HTR-8/SVneo (cell line): ENCODE measurements at regions not wholly inside any gene's neighbourhood (a gene's known extent, or its start where the extent isn't known, plus 50 kb on each side); places are given as distances from the start of the nearest gene placed in this dataset.
"Not testable (repeated sequence)": the region's sequence is repeated elsewhere in the genome, so short reads cannot be mapped to it uniquely, and the experiment has no call there.

ENCODE experiments used
- DNase-seq: peaks from one replicate; pipeline ENCODE4 v3.0.0; 2011; ENCODE audit warnings: low spot score, mixed read lengths; ENCODE audit not compliant: insufficient read length
- FAIRE-seq: peaks from 2 replicates; lab custom pipeline; 2011; peaks lifted over from hg19 to GRCh38; lab: Jason Lieb, UNC

- no peak for FAIRE-seq
- DNase-seq: no peak
Observed at GRCh38 chr1:60274422-60275290, 201.1 kb upstream of the C1orf87 start.

GRCh38 chr1:60273185-60273584, 199.6 kb upstream of the C1orf87 start:
- DNase-seq (no peak), FAIRE-seq (no peak)

- DNase-seq (no peak), FAIRE-seq (no peak)
Observed at GRCh38 chr1:60271041-60271440, 197.5 kb upstream of the C1orf87 start.

GRCh38 chr1:60268451-60268850, 194.9 kb upstream of the C1orf87 start:
- FAIRE-seq (no peak), DNase-seq (no peak)

DNA sequence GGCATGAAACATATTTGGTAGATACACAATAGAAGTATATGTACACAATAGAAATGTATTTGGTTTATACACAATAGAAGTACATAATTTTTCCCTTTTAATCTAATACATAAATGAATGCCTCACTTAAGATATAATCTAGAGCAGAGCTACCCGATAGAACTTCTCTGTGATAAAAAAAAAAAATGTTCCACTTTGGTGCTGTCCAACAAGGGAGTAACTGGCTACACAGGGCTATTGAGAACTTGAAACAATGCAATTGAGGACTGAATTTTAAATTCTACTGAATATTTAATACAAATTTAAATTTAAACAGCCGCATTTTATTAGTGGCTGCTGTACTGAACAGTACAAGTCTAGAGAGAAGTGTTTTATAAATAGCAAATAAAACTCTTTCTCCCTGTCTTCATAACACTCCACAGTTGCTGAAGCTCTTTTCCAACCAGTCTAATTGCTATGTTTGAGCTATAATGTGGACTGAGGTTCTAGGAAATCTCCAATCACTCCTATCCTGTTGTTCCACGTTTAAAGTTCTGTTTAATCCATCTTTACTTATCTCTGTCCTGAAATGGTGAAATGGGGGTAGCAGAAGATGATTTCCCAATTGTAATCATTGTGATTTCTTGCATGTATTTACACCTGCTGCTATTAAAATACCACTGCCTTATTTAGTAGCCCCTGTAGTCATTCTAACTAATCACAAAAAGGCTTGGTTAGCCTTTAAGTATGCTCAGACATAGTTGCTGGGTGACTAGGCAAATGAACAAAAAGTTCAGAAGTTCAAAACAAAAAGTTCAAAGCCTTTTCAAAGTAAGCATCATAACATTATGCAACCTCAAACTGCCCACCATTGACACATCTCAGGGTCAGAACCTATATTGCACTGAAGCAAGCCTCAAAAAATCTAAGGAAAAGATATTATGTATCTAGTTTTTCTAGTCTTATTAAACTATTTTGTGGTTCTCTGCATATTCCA, 192.3 kb upstream of the C1orf87 start:
- DNase-seq (no peak), FAIRE-seq (no peak)

GRCh38 chr1:60262701-60263100, 189.1 kb upstream of the C1orf87 start:
- FAIRE-seq (no peak), DNase-seq (no peak)

DNA sequence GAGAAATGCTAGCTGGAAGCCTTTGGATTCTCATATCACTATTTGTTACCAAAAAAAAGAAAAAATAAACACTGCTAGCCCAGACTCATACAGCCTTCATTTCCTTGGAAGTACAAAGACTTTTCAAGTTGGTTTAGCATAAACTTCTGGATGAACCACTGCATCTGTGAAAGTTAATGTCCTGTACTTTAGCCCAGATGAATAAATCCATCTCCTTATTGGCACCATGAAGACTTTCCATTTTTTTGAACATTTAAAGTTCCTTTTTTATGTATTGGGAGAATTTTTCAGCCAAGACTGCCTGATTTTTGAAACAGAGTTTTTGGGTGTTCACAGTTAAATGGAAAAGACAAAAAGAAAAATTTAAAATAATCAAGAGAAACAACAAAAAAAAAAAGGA, 184.0 kb upstream of the C1orf87 start:
- no peak for DNase-seq
- no peak for FAIRE-seq

DNA sequence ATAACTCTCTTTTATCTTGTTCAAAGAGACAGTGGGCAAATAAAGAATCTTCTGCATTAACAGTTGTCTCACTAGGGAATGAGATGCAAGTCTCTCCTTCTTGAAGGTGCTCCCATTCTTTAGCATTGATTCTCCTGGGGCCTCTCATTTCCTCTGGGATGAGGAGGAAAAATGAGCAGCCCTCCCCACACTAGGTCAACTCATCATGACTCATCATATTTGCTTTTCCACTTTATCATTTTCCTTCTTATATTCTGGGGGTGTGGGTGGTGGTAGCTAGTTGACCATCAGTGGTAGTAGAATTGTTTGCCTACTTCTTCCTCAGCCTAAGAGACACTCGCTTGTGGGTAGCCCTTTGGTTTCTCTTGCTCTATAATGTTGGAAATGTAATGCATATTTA, 182.0 kb upstream of the C1orf87 start:
- FAIRE-seq (no peak), DNase-seq (no peak)

GRCh38 chr1:60251426-60251825, 177.9 kb upstream of the C1orf87 start:
- FAIRE-seq (no peak), DNase-seq (no peak)

DNA sequence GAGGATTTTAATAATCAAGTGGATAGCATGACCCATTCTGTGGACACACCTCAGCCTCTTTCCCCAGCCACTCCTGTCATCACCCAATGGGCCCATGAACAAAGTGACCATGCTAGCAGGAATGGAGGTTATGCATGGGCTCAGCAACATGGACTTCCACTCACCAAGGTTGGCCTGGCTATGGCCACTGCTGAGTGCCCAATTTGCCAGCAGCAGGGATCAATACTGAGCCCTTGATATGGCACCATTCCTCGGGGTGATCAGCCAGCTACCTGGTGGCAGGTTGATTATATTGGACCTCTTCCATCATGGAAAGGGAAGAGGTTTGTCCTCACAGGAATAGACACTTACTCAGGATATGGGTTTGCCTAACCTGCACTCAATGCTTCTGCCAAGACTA, 173.9 kb upstream of the C1orf87 start:
- not testable (repeated sequence) for FAIRE-seq

GRCh38 chr1:60245324-60245723, 171.8 kb upstream of the C1orf87 start:
- DNase-seq (no peak), FAIRE-seq (no peak)

More for the DNA sequence above, 173.9 kb upstream of the C1orf87 start:
- DNase-seq: not testable (repeated sequence)

GRCh38 chr1:60244906-60245305, 171.3 kb upstream of the C1orf87 start:
- FAIRE-seq (no peak), DNase-seq (no peak)

- DNase-seq: no peak
Observed at GRCh38 chr1:60235275-60235674, 161.7 kb upstream of the C1orf87 start.

DNA sequence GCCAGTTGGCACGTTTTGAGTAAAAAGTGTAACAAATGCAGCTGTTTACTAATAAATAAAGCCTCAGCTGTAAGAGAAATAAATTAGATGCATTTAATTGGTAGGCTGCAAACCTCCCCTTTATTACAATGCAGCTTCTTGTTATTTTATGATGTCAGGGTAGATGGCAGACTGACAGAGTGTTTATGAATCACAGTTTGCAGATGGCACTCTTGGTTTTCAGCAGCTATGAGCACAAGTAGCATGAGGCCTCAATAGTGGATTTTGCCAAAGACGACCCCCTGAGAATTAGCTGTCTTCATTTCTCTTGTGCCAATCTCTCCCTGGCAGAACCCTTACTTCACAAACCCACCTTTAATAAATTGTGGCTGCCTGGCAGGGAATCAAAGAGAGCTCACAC, 161.2 kb upstream of the C1orf87 start:
- FAIRE-seq (no peak), DNase-seq (no peak)

More at GRCh38 chr1:60235275-60235674, 161.7 kb upstream of the C1orf87 start:
- no peak for FAIRE-seq

GRCh38 chr1:60229821-60230220, 156.3 kb upstream of the C1orf87 start:
- FAIRE-seq (no peak), DNase-seq (no peak)

GRCh38 chr1:60228041-60228491, 154.5 kb upstream of the C1orf87 start:
- DNase-seq: no peak

GRCh38 chr1:60227601-60228000, 154.0 kb upstream of the C1orf87 start:
- no peak for FAIRE-seq
- DNase-seq: no peak

More at GRCh38 chr1:60228041-60228491, 154.5 kb upstream of the C1orf87 start:
- FAIRE-seq: no peak

DNA sequence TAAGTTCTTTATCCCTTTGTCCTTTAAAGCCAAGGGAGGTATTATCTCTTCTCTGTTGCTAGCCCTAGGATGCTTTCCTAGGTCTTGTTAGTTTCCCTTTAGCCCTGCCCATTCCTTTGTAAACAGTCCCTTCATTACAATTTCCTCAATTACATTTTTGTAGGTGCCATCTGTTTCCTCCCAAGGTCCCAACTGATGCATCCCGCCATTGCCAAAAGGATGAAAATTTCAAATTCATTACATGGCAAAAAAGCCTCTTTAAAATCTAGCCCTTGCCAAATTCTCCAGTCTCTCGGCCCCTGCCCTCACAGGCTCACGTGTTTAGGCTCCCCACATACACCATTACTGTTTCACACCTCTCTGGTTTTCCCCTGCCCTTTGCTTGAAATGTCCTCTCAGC, 151.9 kb upstream of the C1orf87 start:
- DNase-seq (no peak), FAIRE-seq (no peak)

DNA sequence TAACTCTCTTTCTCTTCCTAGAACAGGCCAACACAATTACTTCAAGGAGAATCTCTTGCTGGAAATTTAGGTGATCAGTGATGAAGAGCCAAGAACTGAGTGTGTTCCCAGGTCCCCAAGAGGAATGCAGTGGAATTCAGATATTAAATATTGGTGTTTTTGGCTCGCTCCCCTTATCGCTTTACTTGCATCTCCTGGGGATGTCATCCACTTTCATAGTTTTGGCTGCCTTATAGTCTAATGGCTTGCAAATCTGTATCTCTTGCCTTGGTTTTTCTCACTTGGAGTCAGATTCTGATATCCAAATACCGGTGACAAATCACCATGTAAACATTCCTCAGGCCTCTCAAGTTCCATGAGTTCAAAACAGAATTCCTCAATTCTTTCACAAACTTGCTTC, 151.0 kb upstream of the C1orf87 start:
- no peak for FAIRE-seq
- no peak for DNase-seq

DNA sequence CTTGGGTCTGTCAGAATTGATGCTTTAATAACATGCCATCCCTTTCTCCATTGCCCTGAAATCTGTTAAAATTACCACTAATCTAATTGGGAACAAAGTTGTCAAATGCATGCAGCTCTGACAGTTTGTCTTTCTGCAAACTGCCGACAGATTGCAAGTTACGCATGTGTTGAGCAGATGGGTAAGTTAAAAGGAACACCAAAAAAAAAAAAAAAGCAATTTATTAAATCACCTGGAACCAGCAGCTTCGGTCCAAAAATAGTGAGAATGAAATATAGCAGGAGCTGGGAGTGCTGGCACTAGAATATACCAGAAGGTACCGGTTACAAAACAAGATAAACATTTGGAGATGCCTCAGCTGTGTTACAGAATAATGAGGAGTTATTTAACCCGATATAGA, 149.6 kb upstream of the C1orf87 start:
- DNase-seq (no peak), FAIRE-seq (no peak)
